ENCODE measurements at regions not wholly inside any gene's neighbourhood (a gene's known extent, or its start where the extent isn't known, plus 50 kb on each side); places are given as distances from the start of the nearest gene placed in this dataset.
"Not testable (repeated sequence)": the region's sequence is repeated elsewhere in the genome, so short reads cannot be mapped to it uniquely, and the experiment has no call there.

- no peak for DNase-seq
Observed at GRCh38 chr6:84862843-84863242, 98.4 kb upstream of the TBX18 start.

GRCh38 chr6:84860920-84861319, 96.5 kb upstream of the TBX18 start:
- no peak for DNase-seq

GRCh38 chr6:84860509-84860908, 96.1 kb upstream of the TBX18 start:
- DNase-seq = no peak

- DNase-seq = no peak
Observed at GRCh38 chr6:84854811-84855400, 90.5 kb upstream of the TBX18 start.

- DNase-seq = no peak
Observed at GRCh38 chr6:84853901-84854300, 89.5 kb upstream of the TBX18 start.

- DNase-seq = no peak
Observed at GRCh38 chr6:84848960-84849359, 84.6 kb upstream of the TBX18 start.

- DNase-seq = no peak
Observed at GRCh38 chr6:84847390-84848160, 83.2 kb upstream of the TBX18 start.

- no peak for DNase-seq
Observed at GRCh38 chr6:84842525-84843166, 78.2 kb upstream of the TBX18 start.

- DNase-seq = not testable (repeated sequence)
Observed at GRCh38 chr6:84837068-84837866, 72.9 kb upstream of the TBX18 start.

GRCh38 chr6:84836366-84836765, 72.0 kb upstream of the TBX18 start:
- DNase-seq = no peak

GRCh38 chr6:84835340-84835739, 70.9 kb upstream of the TBX18 start:
- DNase-seq = no peak

- DNase-seq = not testable (repeated sequence)
Observed at GRCh38 chr6:84831924-84832323, 67.5 kb upstream of the TBX18 start.

- no peak for DNase-seq
Observed at GRCh38 chr6:84825461-84825860, 61.1 kb upstream of the TBX18 start.

GRCh38 chr6:84821314-84821713, 56.9 kb upstream of the TBX18 start:
- not testable (repeated sequence) for DNase-seq

- DNase-seq = no peak
Observed at GRCh38 chr6:84816741-84817140, 52.3 kb upstream of the TBX18 start.

- no peak for DNase-seq
Observed at GRCh38 chr6:84815896-84816735, 51.7 kb upstream of the TBX18 start.

Data from inflammatory macrophage treated with lipopolysaccharide for 4 hours (primary cell).